HG02798 (cell line): ENCODE measurements at regions not wholly inside any gene's neighbourhood (a gene's known extent, or its start where the extent isn't known, plus 50 kb on each side); places are given as distances from the start of the nearest gene placed in this dataset.

Source experiments
- ATAC-seq: cut with Tn5 transposase; IDR thresholded peaks from one replicate; pipeline ENCODE4 v1.9.1; 2021; ENCODE audit warnings: mild to moderate bottlenecking; ENCODE audit not compliant: unreplicated experiment, poor library complexity

GRCh38 chr18:21991886-21992285 is 177.5 kb upstream of the GATA6 start:
- ATAC-seq = no peak

GRCh38 chr18:21996351-21996826 is 173.0 kb upstream of the GATA6 start:
- ATAC-seq = no peak

GRCh38 chr18:21997207-21998143 is 171.9 kb upstream of the GATA6 start:
- ATAC-seq = peak; percentile 58

GRCh38 chr18:21998486-21998885 is 170.9 kb upstream of the GATA6 start:
- ATAC-seq = no peak

- no peak for ATAC-seq
Measured at GRCh38 chr18:22001912-22002487, 167.4 kb upstream of the GATA6 start.

GRCh38 chr18:22005191-22005841 is 164.1 kb upstream of the GATA6 start:
- ATAC-seq = no peak

GRCh38 chr18:22006458-22006857 is 162.9 kb upstream of the GATA6 start:
- no peak for ATAC-seq

GRCh38 chr18:22009242-22009641 is 160.1 kb upstream of the GATA6 start:
- ATAC-seq = no peak

- no peak for ATAC-seq
Measured at GRCh38 chr18:22013993-22014392, 155.4 kb upstream of the GATA6 start.

GRCh38 chr18:22015156-22015555 is 154.2 kb upstream of the GATA6 start:
- no peak for ATAC-seq

GRCh38 chr18:22018366-22018765 is 151.0 kb upstream of the GATA6 start:
- no peak for ATAC-seq

GRCh38 chr18:22019193-22019592 is 150.2 kb upstream of the GATA6 start:
- no peak for ATAC-seq

- ATAC-seq = no peak
Measured at GRCh38 chr18:22020127-22020866, 149.1 kb upstream of the GATA6 start.

GRCh38 chr18:22020867-22021370 is 148.5 kb upstream of the GATA6 start:
- ATAC-seq = no peak

- ATAC-seq = no peak
Measured at GRCh38 chr18:22021701-22022100, 147.7 kb upstream of the GATA6 start.

GRCh38 chr18:22024924-22025323 is 144.5 kb upstream of the GATA6 start:
- ATAC-seq = no peak

- ATAC-seq = no peak
Measured at GRCh38 chr18:22026362-22026761, 143.0 kb upstream of the GATA6 start.

GRCh38 chr18:22026889-22027288 is 142.5 kb upstream of the GATA6 start:
- ATAC-seq = no peak

- ATAC-seq = no peak
Measured at GRCh38 chr18:22031611-22032010, 137.8 kb upstream of the GATA6 start.

GRCh38 chr18:22032392-22032961 is 136.9 kb upstream of the GATA6 start:
- peak; percentile 32 for ATAC-seq
